ENCODE measurements at regions not wholly inside any gene's neighbourhood (a gene's known extent, or its start where the extent isn't known, plus 50 kb on each side); places are given as distances from the start of the nearest gene placed in this dataset.

DNA sequence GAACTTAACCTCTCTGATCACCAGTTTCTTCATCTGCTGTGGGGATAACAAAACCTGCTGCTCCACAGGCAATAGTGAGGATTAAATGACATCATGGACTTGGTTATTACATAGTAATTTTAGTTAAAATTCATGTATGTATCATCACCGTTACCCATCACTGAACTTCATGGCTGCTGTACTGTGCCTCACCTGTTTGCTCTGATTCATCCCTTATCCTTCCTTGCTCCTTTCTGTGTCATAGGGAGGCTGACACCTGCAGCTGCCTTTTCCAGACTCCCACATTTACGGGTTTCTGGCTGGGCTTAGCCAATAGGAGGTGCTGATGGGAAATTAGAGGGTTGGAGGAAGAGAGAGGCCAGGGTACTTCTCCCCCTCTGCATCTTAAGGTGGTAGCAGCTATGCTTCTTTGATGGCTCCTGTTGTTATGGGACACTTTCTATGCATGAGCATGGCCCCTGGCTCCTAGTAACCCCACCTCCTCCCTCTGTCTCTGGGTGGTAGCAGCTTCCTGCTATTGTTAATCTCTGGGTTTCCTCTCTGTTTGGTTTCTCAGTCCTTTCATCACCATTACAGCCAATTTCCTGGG, 332.1 kb downstream of the DHX35 start:
- Mint-ChIP-seq H3K4me1 (ENCODE audit: low read depth) (no peaks in the 10 kb centered on the region), H3K4me3 (no peak overlapping the region), H3K27me3 (ENCODE audit: insufficient read depth) (no peaks in the 10 kb centered on the region), H3K9me3 (peaks cover 44% of the 10 kb centered on the region), H3K27ac (no peak overlapping the region), H3K36me3 (ENCODE audit: low read depth) (no peaks in the 10 kb centered on the region)
- no peak for DNase-seq
- TF ChIP-seq, protein P1, sequence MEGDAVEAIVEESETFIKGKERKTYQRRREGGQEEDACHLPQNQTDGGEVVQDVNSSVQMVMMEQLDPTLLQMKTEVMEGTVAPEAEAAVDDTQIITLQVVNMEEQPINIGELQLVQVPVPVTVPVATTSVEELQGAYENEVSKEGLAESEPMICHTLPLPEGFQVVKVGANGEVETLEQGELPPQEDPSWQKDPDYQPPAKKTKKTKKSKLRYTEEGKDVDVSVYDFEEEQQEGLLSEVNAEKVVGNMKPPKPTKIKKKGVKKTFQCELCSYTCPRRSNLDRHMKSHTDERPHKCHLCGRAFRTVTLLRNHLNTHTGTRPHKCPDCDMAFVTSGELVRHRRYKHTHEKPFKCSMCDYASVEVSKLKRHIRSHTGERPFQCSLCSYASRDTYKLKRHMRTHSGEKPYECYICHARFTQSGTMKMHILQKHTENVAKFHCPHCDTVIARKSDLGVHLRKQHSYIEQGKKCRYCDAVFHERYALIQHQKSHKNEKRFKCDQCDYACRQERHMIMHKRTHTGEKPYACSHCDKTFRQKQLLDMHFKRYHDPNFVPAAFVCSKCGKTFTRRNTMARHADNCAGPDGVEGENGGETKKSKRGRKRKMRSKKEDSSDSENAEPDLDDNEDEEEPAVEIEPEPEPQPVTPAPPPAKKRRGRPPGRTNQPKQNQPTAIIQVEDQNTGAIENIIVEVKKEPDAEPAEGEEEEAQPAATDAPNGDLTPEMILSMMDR (IDR thresholded peaks at IDR 0.05), result no peak

DNA sequence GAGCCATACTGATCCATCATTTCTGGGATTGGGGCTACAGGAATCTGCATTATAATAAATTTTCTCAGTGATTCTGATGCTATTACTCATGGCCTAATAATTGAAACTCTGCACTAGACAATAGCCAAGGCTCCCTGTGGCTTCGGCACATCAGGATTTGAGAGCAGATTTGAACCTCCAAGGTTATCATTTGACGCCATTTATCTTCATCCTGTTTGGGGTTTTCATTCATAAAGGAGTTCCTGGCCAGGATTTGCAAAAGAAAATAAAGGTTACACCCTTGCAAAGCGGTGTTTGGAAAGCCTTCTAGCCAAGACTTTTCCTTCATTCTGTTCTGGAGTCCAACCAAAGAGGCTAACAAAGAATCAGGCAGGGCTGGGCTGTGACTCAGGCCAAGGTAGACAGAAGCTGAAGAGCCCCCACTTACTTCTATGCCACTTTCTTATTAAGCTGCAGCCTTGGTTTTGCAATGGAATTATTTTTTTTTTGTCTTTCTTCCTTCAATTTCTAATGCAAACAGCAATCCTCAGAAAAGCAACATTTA, 330.1 kb downstream of the DHX35 start:
- H3K27me3 Mint-ChIP-seq (ENCODE audit: insufficient read depth), result no peaks in the 10 kb centered on the region; the same call in 1 of the 2 replicates
- H3K36me3 Mint-ChIP-seq (ENCODE audit: low read depth), result no peaks in the 10 kb centered on the region
- TF ChIP-seq, protein P1 (IDR thresholded peaks at IDR 0.05), result no peak
- DNase-seq, result no peak
- peaks cover 53% of the 10 kb centered on the region for H3K9me3 Mint-ChIP-seq
- H3K4me3 Mint-ChIP-seq, result no peak overlapping the region
- H3K4me1 Mint-ChIP-seq (ENCODE audit: low read depth), result no peaks in the 10 kb centered on the region
- H3K27ac Mint-ChIP-seq, result no peak overlapping the region

DNA sequence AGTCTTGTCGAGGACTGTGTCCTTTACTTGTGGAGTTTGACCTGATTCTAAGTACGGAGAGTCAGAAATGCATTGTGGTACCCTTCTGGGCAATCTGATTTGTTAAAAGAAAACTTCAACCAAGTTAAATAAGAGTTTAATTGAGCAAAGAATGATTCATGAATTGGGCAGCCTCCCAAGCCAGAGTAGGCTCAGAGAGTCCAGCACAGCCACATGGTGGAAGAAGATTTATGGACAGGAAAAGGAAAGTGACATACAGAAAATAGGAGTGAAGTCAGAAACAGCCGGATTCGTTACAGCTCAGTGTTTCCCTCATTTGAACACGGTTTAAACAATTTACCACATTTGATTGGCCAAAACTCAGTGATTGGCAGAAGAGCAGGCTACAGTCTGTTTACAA, 329.2 kb downstream of the DHX35 start:
- TF ChIP-seq, protein P1 (IDR thresholded peaks at IDR 0.05), result no peak
- no peaks in the 10 kb centered on the region; the same call in 1 of the 2 replicates for H3K27me3 Mint-ChIP-seq (ENCODE audit: insufficient read depth)
- DNase-seq, result no peak
- H3K4me3 Mint-ChIP-seq, result no peak overlapping the region
- no peak overlapping the region for H3K27ac Mint-ChIP-seq
- H3K9me3 Mint-ChIP-seq, result peaks cover 53% of the 10 kb centered on the region
- H3K4me1 Mint-ChIP-seq (ENCODE audit: low read depth), result no peaks in the 10 kb centered on the region
- no peaks in the 10 kb centered on the region for H3K36me3 Mint-ChIP-seq (ENCODE audit: low read depth)

DNA sequence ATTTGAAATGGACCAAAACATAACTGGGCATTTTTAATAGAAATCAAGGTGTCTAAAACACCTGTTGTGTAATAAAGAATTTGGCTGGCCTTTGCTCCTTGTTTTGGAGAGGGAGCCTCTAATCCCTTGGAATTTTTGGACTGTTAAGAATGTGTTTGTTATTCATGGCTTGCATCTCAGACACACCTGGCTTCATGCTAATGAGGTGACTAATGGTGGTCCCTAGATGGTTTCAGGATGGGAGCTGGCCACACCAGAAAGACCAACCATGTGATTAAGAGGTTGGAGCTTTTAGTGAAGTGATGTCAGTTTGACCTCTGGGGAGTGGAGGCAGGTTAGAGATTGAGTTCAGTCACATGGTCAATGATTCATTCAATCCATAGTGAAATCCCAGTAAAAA, 328.4 kb downstream of the DHX35 start:
- DNase-seq, result no peak
- no peaks in the 10 kb centered on the region for H3K36me3 Mint-ChIP-seq (ENCODE audit: low read depth)
- H3K9me3 Mint-ChIP-seq, result peaks cover 56% of the 10 kb centered on the region
- no peaks in the 10 kb centered on the region; the same call in 1 of the 2 replicates for H3K27me3 Mint-ChIP-seq (ENCODE audit: insufficient read depth)
- H3K4me1 Mint-ChIP-seq (ENCODE audit: low read depth), result no peaks in the 10 kb centered on the region
- no peak overlapping the region for H3K27ac Mint-ChIP-seq
- H3K4me3 Mint-ChIP-seq, result no peak overlapping the region
- TF ChIP-seq, protein P1 (IDR thresholded peaks at IDR 0.05), result no peak

DNA sequence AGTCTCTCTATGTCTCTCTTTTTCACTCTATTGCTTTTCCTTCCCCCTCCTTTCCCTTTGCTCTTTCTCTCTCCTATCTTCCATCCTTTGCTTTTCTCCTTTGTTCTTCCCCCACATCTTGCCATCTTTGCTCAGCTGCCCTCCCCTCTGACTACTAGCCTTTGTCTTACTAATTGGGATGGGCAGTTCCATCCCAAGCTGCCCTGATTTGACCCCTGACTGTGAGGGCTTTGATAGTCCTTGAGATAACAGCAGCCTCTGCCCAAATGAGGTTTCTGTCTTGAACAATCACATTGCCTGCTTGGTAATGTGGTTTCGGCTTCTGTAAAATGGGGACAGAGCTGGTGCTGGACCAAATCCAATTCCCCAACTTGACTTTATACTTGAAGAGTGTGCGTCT, 327.7 kb downstream of the DHX35 start:
- no peak overlapping the region for H3K4me3 Mint-ChIP-seq
- TF ChIP-seq, protein P1 (IDR thresholded peaks at IDR 0.05), result no peak
- no peaks in the 10 kb centered on the region; the same call in 1 of the 2 replicates for H3K27me3 Mint-ChIP-seq (ENCODE audit: insufficient read depth)
- no peaks in the 10 kb centered on the region for H3K36me3 Mint-ChIP-seq (ENCODE audit: low read depth)
- H3K27ac Mint-ChIP-seq, result no peak overlapping the region
- no peak for DNase-seq
- peaks cover 51% of the 10 kb centered on the region for H3K9me3 Mint-ChIP-seq
- no peaks in the 10 kb centered on the region for H3K4me1 Mint-ChIP-seq (ENCODE audit: low read depth)
